Esophagus (tissue), 2 donors: ENCODE measurements at regions not wholly inside any gene's neighbourhood (a gene's known extent, or its start where the extent isn't known, plus 50 kb on each side); places are given as distances from the start of the nearest gene placed in this dataset.

ENCODE experiments used
- H3K27ac ChIP-seq, 2 donors: one replicate each; pipeline ENCODE4 v1.5.1; 2013; ENCODE audit warnings: low read depth in 2 of 2, mild to moderate bottlenecking in 2 of 2, inconsistent platforms in 1 of 2, low read length in 1 of 2, moderate library complexity in 1 of 2
- H3K27me3 ChIP-seq, 2 donors: one replicate each; pipeline ENCODE4 v1.6.1; 2013; ENCODE audit warnings: low read length in 2 of 2, control low read depth in 1 of 2, mild to moderate bottlenecking in 1 of 2; ENCODE audit not compliant: insufficient read depth in 2 of 2, control insufficient read depth in 1 of 2
- H3K36me3 ChIP-seq, 2 donors: one replicate each; pipeline ENCODE4 v1.6.1; 2013; ENCODE audit warnings: low read length in 1 of 2; ENCODE audit not compliant: control insufficient read depth in 2 of 2, insufficient read depth in 2 of 2
- H3K4me1 ChIP-seq, 2 donors: one replicate each; pipeline ENCODE4 v1.6.1; 2013; ENCODE audit warnings: low read length in 1 of 2; ENCODE audit not compliant: control insufficient read depth in 2 of 2, insufficient read depth in 2 of 2
- H3K4me3 ChIP-seq, 2 donors: one replicate each; pipeline ENCODE4 v1.5.1; 2013; ENCODE audit warnings: low read length in 2 of 2, mild to moderate bottlenecking in 2 of 2, low read depth in 1 of 2, moderate library complexity in 1 of 2
- H3K9me3 ChIP-seq, 2 donors: one replicate each; pipeline ENCODE4 v1.6.1; 2013; ENCODE audit warnings: mild to moderate bottlenecking in 2 of 2, low read depth in 1 of 2, low read length in 1 of 2, moderate library complexity in 1 of 2; ENCODE audit not compliant: control insufficient read depth in 2 of 2, insufficient read depth in 1 of 2
- WGBS, 2 donors: extraction: QIAGEN DNeasy Blood & Tissue Kit; methylation state at CpG; one replicate each; pipeline ENCODE4 v1.1.7; 2013; 5-methylcytosine and 5-hydroxymethylcytosine counted together
- donor health status: healthy with polysubstance abuse.
- donor health status: Bipolar disorder and iron deficiency.

- Histone ChIP-seq H3K4me1 (no peaks in the 10 kb centered on the region), H3K27me3 (no peaks in the 10 kb centered on the region), H3K4me3 (no peak overlapping the region), H3K27ac (no peak overlapping the region), H3K9me3 (no peaks in the 10 kb centered on the region), H3K36me3 (no peaks in the 10 kb centered on the region)
- 78 to 85% methylated on average over 8 of the region's 8 CpGs for WGBS, 2 donors
Observed at GRCh38 chr6:131362696-131363095, 210.3 kb upstream of the ARG1 start.

- H3K4me3 ChIP-seq: no peak overlapping the region
- no peaks in the 10 kb centered on the region for H3K4me1 ChIP-seq
- H3K36me3 ChIP-seq: no peaks in the 10 kb centered on the region
- no peaks in the 10 kb centered on the region for H3K27me3 ChIP-seq
- WGBS, 2 donors: 89 to 95% methylated on average over 1 of the region's 1 CpG
- no peak overlapping the region for H3K27ac ChIP-seq
- H3K9me3 ChIP-seq: no peaks in the 10 kb centered on the region
Observed at GRCh38 chr6:131363947-131364834, 208.8 kb upstream of the ARG1 start.

- Histone ChIP-seq H3K27ac (no peak overlapping the region), H3K4me3 (no peak overlapping the region), H3K36me3 (no peaks in the 10 kb centered on the region), H3K27me3 (no peaks in the 10 kb centered on the region), H3K9me3 (no peaks in the 10 kb centered on the region), H3K4me1 (no peaks in the 10 kb centered on the region)
- whole genome bisulfite sequencing, 2 donors: 70 to 71% methylated on average over 2 of the region's 2 CpGs
Observed at GRCh38 chr6:131366223-131366622, 206.8 kb upstream of the ARG1 start.

GRCh38 chr6:131367206-131367873 lies 205.7 kb upstream of the ARG1 start:
- no peaks in the 10 kb centered on the region for H3K36me3 ChIP-seq
- 87 to 92% methylated on average over 10 of the region's 10 CpGs for WGBS, 2 donors
- no peaks in the 10 kb centered on the region for H3K4me1 ChIP-seq
- H3K9me3 ChIP-seq: no peaks in the 10 kb centered on the region
- H3K27me3 ChIP-seq: no peaks in the 10 kb centered on the region
- no peak overlapping the region for H3K4me3 ChIP-seq
- no peak overlapping the region for H3K27ac ChIP-seq

GRCh38 chr6:131368198-131368911 lies 204.7 kb upstream of the ARG1 start:
- no peak overlapping the region for H3K27ac ChIP-seq
- H3K4me1 ChIP-seq: no peaks in the 10 kb centered on the region
- H3K4me3 ChIP-seq: no peak overlapping the region
- no peaks in the 10 kb centered on the region for H3K36me3 ChIP-seq
- H3K9me3 ChIP-seq: no peaks in the 10 kb centered on the region
- WGBS, 2 donors: 14 to 18% methylated on average over 6 of the region's 6 CpGs
- no peaks in the 10 kb centered on the region for H3K27me3 ChIP-seq

GRCh38 chr6:131372535-131372934 lies 200.5 kb upstream of the ARG1 start:
- WGBS, 2 donors: 73 to 79% methylated on average over 5 of the region's 5 CpGs
- Histone ChIP-seq H3K9me3 (no peaks in the 10 kb centered on the region), H3K27ac (no peak overlapping the region), H3K4me1 (no peaks in the 10 kb centered on the region), H3K27me3 (no peaks in the 10 kb centered on the region), H3K36me3 (no peaks in the 10 kb centered on the region), H3K4me3 (no peak overlapping the region)

GRCh38 chr6:131377112-131377705 lies 195.8 kb upstream of the ARG1 start:
- no peak overlapping the region for H3K27ac ChIP-seq
- no peaks in the 10 kb centered on the region for H3K4me1 ChIP-seq
- H3K4me3 ChIP-seq: no peak overlapping the region
- WGBS, 2 donors: 94% methylated on average over 7 of the region's 7 CpGs
- H3K9me3 ChIP-seq: no peaks in the 10 kb centered on the region
- no peaks in the 10 kb centered on the region for H3K36me3 ChIP-seq
- no peaks in the 10 kb centered on the region for H3K27me3 ChIP-seq

GRCh38 chr6:131378874-131379273 lies 194.2 kb upstream of the ARG1 start:
- WGBS, 2 donors: 92 to 93% methylated on average over 1 of the region's 1 CpG
- H3K27me3 ChIP-seq: no peaks in the 10 kb centered on the region
- H3K4me1 ChIP-seq: no peaks in the 10 kb centered on the region
- no peak overlapping the region for H3K27ac ChIP-seq
- no peaks in the 10 kb centered on the region for H3K36me3 ChIP-seq
- no peak overlapping the region for H3K4me3 ChIP-seq
- H3K9me3 ChIP-seq: no peaks in the 10 kb centered on the region

- 74 to 79% methylated on average over 3 of the region's 3 CpGs for WGBS, 2 donors
- no peak overlapping the region for H3K27ac ChIP-seq
Observed at GRCh38 chr6:131379948-131380347, 193.1 kb upstream of the ARG1 start.

More at GRCh38 chr6:131379948-131380347, 193.1 kb upstream of the ARG1 start:
- no peaks in the 10 kb centered on the region for H3K9me3 ChIP-seq
- no peak overlapping the region for H3K4me3 ChIP-seq
- H3K4me1 ChIP-seq: peaks cover 0 to 2% of the 10 kb centered on the region in 2 donors
- no peaks in the 10 kb centered on the region for H3K27me3 ChIP-seq
- H3K36me3 ChIP-seq: no peaks in the 10 kb centered on the region
